K562 (cell line): ENCODE measurements at regions not wholly inside any gene's neighbourhood (a gene's known extent, or its start where the extent isn't known, plus 50 kb on each side); places are given as distances from the start of the nearest gene placed in this dataset.

Experiments
- ARID1B ChIP-seq: fragments of 450-650 bp; IDR thresholded peaks from 2 replicates; pipeline ENCODE4 v1.6.1; 2016; ENCODE audit warnings: antibody characterized with exemption, mild to moderate bottlenecking, inconsistent platforms
- CEBPG ChIP-seq, 3 experiments: fragments of 200-800 bp in 1 of 3; sonication (Bioruptor generic) in 1 of 3; sonication (generic) in 1 of 3; formaldehyde crosslinking in 1 of 3; IDR thresholded peaks in 2 of 3; conservative IDR thresholded peaks in 1 of 3; 2 replicates each; pipeline versions ENCODE4 v1.6.1 to v1.8.0; 2016 to 2022; ENCODE audit warnings: missing compliant biosample characterization in 2 of 3, missing genetic modification characterization in 2 of 3, mild to moderate bottlenecking in 1 of 3, missing genetic modification reagents in 1 of 3
- CHD1 ChIP-seq: fragments of 200-600 bp; sonication (generic); IDR thresholded peaks from one replicate; pipeline ENCODE4 v1.6.1; 2012; ENCODE audit warnings: mild to moderate bottlenecking, moderate library complexity, low read length, inconsistent platforms
- JUND ChIP-seq, 2 experiments: IDR thresholded peaks; 2 replicates in 1 of 2; 3 replicates in 1 of 2; pipeline ENCODE4 v1.6.1; 2011; ENCODE audit warnings: borderline replicate concordance in 2 of 2, low read depth in 2 of 2, low read length in 2 of 2, improper control_type of control experiment in 1 of 2, missing biosample characterization in 1 of 2, missing genetic modification characterization in 1 of 2, missing genetic modification reagents in 1 of 2
- NFE2 ChIP-seq: IDR thresholded peaks from 2 replicates; pipeline ENCODE4 v1.6.1; 2014; ENCODE audit warnings: antibody characterized with exemption, low read depth
- TF ChIP-seq, protein P1 (sequence below): fragments of 450-650 bp; IDR thresholded peaks from 2 replicates; pipeline ENCODE4 v1.6.1; 2018; ENCODE audit warnings: mild to moderate bottlenecking, low read depth; ENCODE audit not compliant: partially characterized antibody
- TF ChIP-seq, protein P2 (sequence below), 2 experiments: fragments of 150-350 bp in 1 of 2; IDR thresholded peaks; 2 replicates each; pipeline ENCODE4 v1.6.1; 2012 to 2016; ENCODE audit warnings: low read depth in 2 of 2, low read length in 2 of 2, mild to moderate bottlenecking in 1 of 2, moderate library complexity in 1 of 2
- TF ChIP-seq, protein P3 (sequence below): fragments of 450-650 bp; IDR thresholded peaks from 2 replicates; pipeline ENCODE4 v1.6.1; 2016; ENCODE audit warnings: missing biosample characterization, missing genetic modification characterization
- TF ChIP-seq, protein P4 (sequence below): sonication (generic); formaldehyde crosslinking; IDR thresholded peaks from 2 replicates; pipeline ENCODE4 v1.8.0; 2022; ENCODE audit warnings: missing genetic modification reagents, mild to moderate bottlenecking, borderline replicate concordance
- TF ChIP-seq, protein P5 (sequence below), 2 experiments: fragments of 450-650 bp in 1 of 2; sonication (generic) in 1 of 2; formaldehyde crosslinking in 1 of 2; IDR thresholded peaks in 1 of 2; conservative IDR thresholded peaks in 1 of 2; 2 replicates each; pipeline versions ENCODE4 v1.6.1 to v1.8.1; 2016 to 2023; ENCODE audit warnings: mild to moderate bottlenecking in 2 of 2, moderate library complexity in 2 of 2, inconsistent platforms in 1 of 2, missing genetic modification reagents in 1 of 2

DNA sequence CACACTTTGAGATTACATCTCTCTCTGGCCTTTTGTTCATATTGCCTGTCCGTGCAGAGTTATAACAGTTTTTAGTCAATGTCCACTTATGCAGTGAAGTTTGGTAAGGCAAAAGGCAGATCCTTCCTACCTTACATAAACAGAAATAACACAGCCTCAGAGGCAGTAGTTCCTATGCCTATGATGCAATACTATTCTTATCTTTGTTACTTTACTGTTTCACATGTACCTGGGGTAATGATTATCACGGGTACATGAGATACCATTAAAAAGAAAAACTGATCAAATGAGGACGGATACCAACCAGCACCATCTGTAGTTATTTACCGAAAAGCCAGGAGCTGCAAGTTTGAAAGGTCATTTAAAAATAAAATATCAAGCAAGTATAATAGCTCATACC, 166.8 kb downstream of the BTC start (continued):
- TF ChIP-seq, protein P1, sequence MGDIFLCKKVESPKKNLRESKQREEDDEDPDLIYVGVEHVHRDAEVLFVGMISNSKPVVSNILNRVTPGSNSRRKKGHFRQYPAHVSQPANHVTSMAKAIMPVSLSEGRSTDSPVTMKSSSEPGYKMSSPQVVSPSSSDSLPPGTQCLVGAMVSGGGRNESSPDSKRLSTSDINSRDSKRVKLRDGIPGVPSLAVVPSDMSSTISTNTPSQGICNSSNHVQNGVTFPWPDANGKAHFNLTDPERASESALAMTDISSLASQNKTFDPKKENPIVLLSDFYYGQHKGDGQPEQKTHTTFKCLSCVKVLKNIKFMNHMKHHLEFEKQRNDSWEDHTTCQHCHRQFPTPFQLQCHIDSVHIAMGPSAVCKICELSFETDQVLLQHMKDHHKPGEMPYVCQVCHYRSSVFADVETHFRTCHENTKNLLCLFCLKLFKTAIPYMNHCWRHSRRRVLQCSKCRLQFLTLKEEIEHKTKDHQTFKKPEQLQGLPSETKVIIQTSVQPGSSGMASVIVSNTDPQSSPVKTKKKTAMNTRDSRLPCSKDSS: no peak
- TF ChIP-seq, protein P2, sequence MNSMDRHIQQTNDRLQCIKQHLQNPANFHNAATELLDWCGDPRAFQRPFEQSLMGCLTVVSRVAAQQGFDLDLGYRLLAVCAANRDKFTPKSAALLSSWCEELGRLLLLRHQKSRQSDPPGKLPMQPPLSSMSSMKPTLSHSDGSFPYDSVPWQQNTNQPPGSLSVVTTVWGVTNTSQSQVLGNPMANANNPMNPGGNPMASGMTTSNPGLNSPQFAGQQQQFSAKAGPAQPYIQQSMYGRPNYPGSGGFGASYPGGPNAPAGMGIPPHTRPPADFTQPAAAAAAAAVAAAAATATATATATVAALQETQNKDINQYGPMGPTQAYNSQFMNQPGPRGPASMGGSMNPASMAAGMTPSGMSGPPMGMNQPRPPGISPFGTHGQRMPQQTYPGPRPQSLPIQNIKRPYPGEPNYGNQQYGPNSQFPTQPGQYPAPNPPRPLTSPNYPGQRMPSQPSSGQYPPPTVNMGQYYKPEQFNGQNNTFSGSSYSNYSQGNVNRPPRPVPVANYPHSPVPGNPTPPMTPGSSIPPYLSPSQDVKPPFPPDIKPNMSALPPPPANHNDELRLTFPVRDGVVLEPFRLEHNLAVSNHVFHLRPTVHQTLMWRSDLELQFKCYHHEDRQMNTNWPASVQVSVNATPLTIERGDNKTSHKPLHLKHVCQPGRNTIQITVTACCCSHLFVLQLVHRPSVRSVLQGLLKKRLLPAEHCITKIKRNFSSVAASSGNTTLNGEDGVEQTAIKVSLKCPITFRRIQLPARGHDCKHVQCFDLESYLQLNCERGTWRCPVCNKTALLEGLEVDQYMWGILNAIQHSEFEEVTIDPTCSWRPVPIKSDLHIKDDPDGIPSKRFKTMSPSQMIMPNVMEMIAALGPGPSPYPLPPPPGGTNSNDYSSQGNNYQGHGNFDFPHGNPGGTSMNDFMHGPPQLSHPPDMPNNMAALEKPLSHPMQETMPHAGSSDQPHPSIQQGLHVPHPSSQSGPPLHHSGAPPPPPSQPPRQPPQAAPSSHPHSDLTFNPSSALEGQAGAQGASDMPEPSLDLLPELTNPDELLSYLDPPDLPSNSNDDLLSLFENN (IDR thresholded peaks at IDR 0.05; ENCODE audit: low read depth in 2 of 2, low read length in 2 of 2): no peak
- TF ChIP-seq ARID1B: no peak
- TF ChIP-seq CEBPG (CRISPR knock-in tag; IDR thresholded peaks at IDR 0.05): peak; percentile 68
- peak; percentile 87 to 91 for TF ChIP-seq CEBPG (tag; conservative IDR thresholded peaks at IDR 0.05 in 1 of 2, IDR thresholded peaks at IDR 0.05 in 1 of 2)
- TF ChIP-seq, protein P3, sequence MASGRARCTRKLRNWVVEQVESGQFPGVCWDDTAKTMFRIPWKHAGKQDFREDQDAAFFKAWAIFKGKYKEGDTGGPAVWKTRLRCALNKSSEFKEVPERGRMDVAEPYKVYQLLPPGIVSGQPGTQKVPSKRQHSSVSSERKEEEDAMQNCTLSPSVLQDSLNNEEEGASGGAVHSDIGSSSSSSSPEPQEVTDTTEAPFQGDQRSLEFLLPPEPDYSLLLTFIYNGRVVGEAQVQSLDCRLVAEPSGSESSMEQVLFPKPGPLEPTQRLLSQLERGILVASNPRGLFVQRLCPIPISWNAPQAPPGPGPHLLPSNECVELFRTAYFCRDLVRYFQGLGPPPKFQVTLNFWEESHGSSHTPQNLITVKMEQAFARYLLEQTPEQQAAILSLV (tag): peak; percentile 61; the same call in 1 of the 2 replicates
- TF ChIP-seq, protein P4, sequence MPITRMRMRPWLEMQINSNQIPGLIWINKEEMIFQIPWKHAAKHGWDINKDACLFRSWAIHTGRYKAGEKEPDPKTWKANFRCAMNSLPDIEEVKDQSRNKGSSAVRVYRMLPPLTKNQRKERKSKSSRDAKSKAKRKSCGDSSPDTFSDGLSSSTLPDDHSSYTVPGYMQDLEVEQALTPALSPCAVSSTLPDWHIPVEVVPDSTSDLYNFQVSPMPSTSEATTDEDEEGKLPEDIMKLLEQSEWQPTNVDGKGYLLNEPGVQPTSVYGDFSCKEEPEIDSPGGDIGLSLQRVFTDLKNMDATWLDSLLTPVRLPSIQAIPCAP (CRISPR knock-in tag): no peak
- TF ChIP-seq CHD1: no peak
- TF ChIP-seq, protein P5, sequence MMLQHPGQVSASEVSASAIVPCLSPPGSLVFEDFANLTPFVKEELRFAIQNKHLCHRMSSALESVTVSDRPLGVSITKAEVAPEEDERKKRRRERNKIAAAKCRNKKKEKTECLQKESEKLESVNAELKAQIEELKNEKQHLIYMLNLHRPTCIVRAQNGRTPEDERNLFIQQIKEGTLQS (IDR thresholded peaks at IDR 0.05): peak; percentile 81
- TF ChIP-seq, protein P5 (CRISPR knock-in tag; conservative IDR thresholded peaks at IDR 0.05): no peak
- peak; percentile 33; the same call in 1 of the 2 replicates for TF ChIP-seq JUND (IDR thresholded peaks at IDR 0.05; ENCODE audit: borderline replicate concordance, low read depth, low read length)
- TF ChIP-seq JUND (tag; IDR thresholded peaks at IDR 0.05; ENCODE audit: borderline replicate concordance, low read depth, low read length): no peak
- TF ChIP-seq NFE2: no peak
